ENCODE measurements at regions not wholly inside any gene's neighbourhood (a gene's known extent, or its start where the extent isn't known, plus 50 kb on each side); places are given as distances from the start of the nearest gene placed in this dataset.

GRCh38 chr3:187590861-187591576 is 79.2 kb downstream of the SST start:
- TF ChIP-seq POLR2A (IDR thresholded peaks at IDR 0.05) = no peak
- no peak for TF ChIP-seq CTCF (IDR thresholded peaks at IDR 0.05)

All from testis (tissue), 2 donors.